MM.1S (cell line): ENCODE measurements at regions not wholly inside any gene's neighbourhood (a gene's known extent, or its start where the extent isn't known, plus 50 kb on each side); places are given as distances from the start of the nearest gene placed in this dataset.

Experiments used
- EZH2 ChIP-seq: fragments of 300-600 bp; sonication (generic); optimal IDR thresholded peaks from 2 replicates; pipeline ENCODE3; 2017; ENCODE audit warnings: low read depth, mild to moderate bottlenecking, antibody characterized with exemption, low read length, mixed read lengths
- TF ChIP-seq, protein P1 (sequence below): fragments of 300-600 bp; sonication (generic); IDR thresholded peaks from 2 replicates; pipeline ENCODE4 v1.5.1; 2016; ENCODE audit warnings: antibody characterized with exemption, low read length, mixed read lengths

DNA sequence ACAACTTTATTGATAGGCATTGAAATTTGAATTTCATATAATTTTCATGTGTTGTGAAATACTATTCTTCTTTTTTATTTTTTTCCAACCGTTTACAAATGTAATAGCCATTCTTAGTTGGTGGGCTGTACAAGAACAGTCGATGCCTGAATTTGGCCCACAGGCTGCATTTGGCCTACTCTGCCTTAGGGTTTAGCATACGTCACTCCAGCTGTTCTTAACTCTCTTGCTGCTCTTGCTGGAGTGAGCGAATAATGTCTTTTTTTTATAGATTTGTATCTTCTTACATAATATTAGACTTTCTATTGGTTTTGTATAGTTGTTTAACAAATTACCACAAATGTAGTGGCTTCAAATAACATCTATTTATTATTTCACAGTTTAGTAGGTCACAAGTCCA, 163.4 kb upstream of the MKI67 start:
- no peak for TF ChIP-seq EZH2
- TF ChIP-seq, protein P1, sequence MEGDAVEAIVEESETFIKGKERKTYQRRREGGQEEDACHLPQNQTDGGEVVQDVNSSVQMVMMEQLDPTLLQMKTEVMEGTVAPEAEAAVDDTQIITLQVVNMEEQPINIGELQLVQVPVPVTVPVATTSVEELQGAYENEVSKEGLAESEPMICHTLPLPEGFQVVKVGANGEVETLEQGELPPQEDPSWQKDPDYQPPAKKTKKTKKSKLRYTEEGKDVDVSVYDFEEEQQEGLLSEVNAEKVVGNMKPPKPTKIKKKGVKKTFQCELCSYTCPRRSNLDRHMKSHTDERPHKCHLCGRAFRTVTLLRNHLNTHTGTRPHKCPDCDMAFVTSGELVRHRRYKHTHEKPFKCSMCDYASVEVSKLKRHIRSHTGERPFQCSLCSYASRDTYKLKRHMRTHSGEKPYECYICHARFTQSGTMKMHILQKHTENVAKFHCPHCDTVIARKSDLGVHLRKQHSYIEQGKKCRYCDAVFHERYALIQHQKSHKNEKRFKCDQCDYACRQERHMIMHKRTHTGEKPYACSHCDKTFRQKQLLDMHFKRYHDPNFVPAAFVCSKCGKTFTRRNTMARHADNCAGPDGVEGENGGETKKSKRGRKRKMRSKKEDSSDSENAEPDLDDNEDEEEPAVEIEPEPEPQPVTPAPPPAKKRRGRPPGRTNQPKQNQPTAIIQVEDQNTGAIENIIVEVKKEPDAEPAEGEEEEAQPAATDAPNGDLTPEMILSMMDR, result no peak
